ENCODE measurements at regions not wholly inside any gene's neighbourhood (a gene's known extent, or its start where the extent isn't known, plus 50 kb on each side); places are given as distances from the start of the nearest gene placed in this dataset.

GRCh38 chr16:62969711-62970318, 933.6 kb upstream of the CDH8 start:
- no peak overlapping the region for H2BK120ac ChIP-seq (ENCODE audit: low read depth, low read length)
- H2BK12ac ChIP-seq (ENCODE audit: low read length): no peak overlapping the region
- DNase-seq (ENCODE audit: low spot score): no peak
- H3K23ac ChIP-seq (ENCODE audit: low read depth, low read length, poor library complexity): no peak overlapping the region
- no peak overlapping the region for H2AK5ac ChIP-seq (ENCODE audit: low read depth, low read length)
- H2BK5ac ChIP-seq (ENCODE audit: low read length): no peak overlapping the region
- no peak overlapping the region for H4K91ac ChIP-seq (ENCODE audit: low read depth, low read length, poor library complexity)
- H3K14ac ChIP-seq (ENCODE audit: low read length): no peak overlapping the region
- no peak overlapping the region for H3K4ac ChIP-seq (ENCODE audit: low read length)
- H3K9me3 ChIP-seq (replicated peaks in 1 of 2; ENCODE audit: control insufficient read depth in 2 of 2, insufficient read depth in 1 of 2, low read depth in 1 of 2, low read length in 2 of 2): peaks cover 2 to 11% of the 10 kb centered on the region in 2 donors
- no peak overlapping the region for H4K8ac ChIP-seq (ENCODE audit: low read depth, low read length)
- no peak overlapping the region for H2AFZ ChIP-seq (ENCODE audit: low read length)
- no peaks in the 10 kb centered on the region for H3K36me3 ChIP-seq (replicated peaks in 1 of 2; ENCODE audit: control insufficient read depth in 2 of 2, insufficient read depth in 2 of 2, low read length in 2 of 2)
- no peaks in the 10 kb centered on the region for H3K79me1 ChIP-seq (ENCODE audit: low read depth, low read length)
- H3K4me2 ChIP-seq (ENCODE audit: insufficient read depth, low read length, poor library complexity, severe bottlenecking): no peak overlapping the region
- H3K4me3 ChIP-seq (ENCODE audit: low read length in 2 of 2): no peak overlapping the region
- H2BK15ac ChIP-seq (ENCODE audit: low read length): no peak overlapping the region
- H3K27ac ChIP-seq (replicated peaks; ENCODE audit: low read length): no peak overlapping the region
- H3K18ac ChIP-seq (ENCODE audit: low read length): no peak overlapping the region
- no peaks in the 10 kb centered on the region for H3K27me3 ChIP-seq (ENCODE audit: control insufficient read depth in 3 of 3, insufficient read depth in 3 of 3, low read depth in 1 of 3, low read length in 3 of 3)
- no peak overlapping the region for H3K9ac ChIP-seq (ENCODE audit: low read depth, low read length, poor library complexity)
- H3K4me1 ChIP-seq (ENCODE audit: control insufficient read depth in 2 of 2, insufficient read depth in 1 of 2, low read depth in 1 of 2, low read length in 2 of 2): peaks cover 0 to 5% of the 10 kb centered on the region in 2 donors

- Histone ChIP-seq H3K36me3 (replicated peaks in 1 of 2; ENCODE audit: control insufficient read depth in 2 of 2, insufficient read depth in 2 of 2, low read length in 2 of 2) (no peaks in the 10 kb centered on the region), H2BK120ac (ENCODE audit: low read depth, low read length) (no peak overlapping the region), H3K4me3 (ENCODE audit: low read length in 2 of 2) (no peak overlapping the region), H4K91ac (ENCODE audit: low read depth, low read length, poor library complexity) (no peak overlapping the region), H3K27me3 (ENCODE audit: control insufficient read depth in 3 of 3, insufficient read depth in 3 of 3, low read depth in 1 of 3, low read length in 3 of 3) (no peaks in the 10 kb centered on the region), H2AFZ (ENCODE audit: low read length) (no peak overlapping the region), H3K4me1 (ENCODE audit: control insufficient read depth in 2 of 2, insufficient read depth in 1 of 2, low read depth in 1 of 2, low read length in 2 of 2) (peaks cover 0 to 5% of the 10 kb centered on the region in 2 donors), H2BK12ac (ENCODE audit: low read length) (no peak overlapping the region), H3K14ac (ENCODE audit: low read length) (no peak overlapping the region), H2BK15ac (ENCODE audit: low read length) (no peak overlapping the region), H4K8ac (ENCODE audit: low read depth, low read length) (no peak overlapping the region), H2BK5ac (ENCODE audit: low read length) (no peak overlapping the region), H3K4ac (ENCODE audit: low read length) (no peak overlapping the region), H2AK5ac (ENCODE audit: low read depth, low read length) (no peak overlapping the region), H3K18ac (ENCODE audit: low read length) (no peak overlapping the region), H3K9me3 (replicated peaks in 1 of 2; ENCODE audit: control insufficient read depth in 2 of 2, insufficient read depth in 1 of 2, low read depth in 1 of 2, low read length in 2 of 2) (peaks cover 2 to 11% of the 10 kb centered on the region in 2 donors), H3K9ac (ENCODE audit: low read depth, low read length, poor library complexity) (no peak overlapping the region), H3K79me1 (ENCODE audit: low read depth, low read length) (no peaks in the 10 kb centered on the region), H3K4me2 (ENCODE audit: insufficient read depth, low read length, poor library complexity, severe bottlenecking) (no peak overlapping the region), H3K23ac (ENCODE audit: low read depth, low read length, poor library complexity) (no peak overlapping the region), H3K27ac (replicated peaks; ENCODE audit: low read length) (no peak overlapping the region)
- DNase-seq (ENCODE audit: low spot score): no peak
- WGBS, 2 donors (ENCODE audit: extremely low coverage in 2 of 2, insufficient read length in 2 of 2, insufficient replicate concordance in 1 of 2): no CpG with 5 or more reads among the region's 2 CpGs
These were observed 931.4 kb upstream of the CDH8 start for GRCh38 chr16:62967611-62968010.

- no peak overlapping the region for H2AFZ ChIP-seq (ENCODE audit: low read length)
- H2BK120ac ChIP-seq (ENCODE audit: low read depth, low read length): no peak overlapping the region
- no peaks in the 10 kb centered on the region for H3K79me1 ChIP-seq (ENCODE audit: low read depth, low read length)
- H3K9me3 ChIP-seq (replicated peaks in 1 of 2; ENCODE audit: control insufficient read depth in 2 of 2, insufficient read depth in 1 of 2, low read depth in 1 of 2, low read length in 2 of 2): peaks cover 2 to 11% of the 10 kb centered on the region in 2 donors
- H3K4me1 ChIP-seq (ENCODE audit: control insufficient read depth in 2 of 2, insufficient read depth in 1 of 2, low read depth in 1 of 2, low read length in 2 of 2): peaks cover 0 to 5% of the 10 kb centered on the region in 2 donors
- H2BK5ac ChIP-seq (ENCODE audit: low read length): no peak overlapping the region
- H3K14ac ChIP-seq (ENCODE audit: low read length): no peak overlapping the region
- no peak overlapping the region for H3K4me2 ChIP-seq (ENCODE audit: insufficient read depth, low read length, poor library complexity, severe bottlenecking)
- H2BK15ac ChIP-seq (ENCODE audit: low read length): no peak overlapping the region
- no peak overlapping the region for H4K91ac ChIP-seq (ENCODE audit: low read depth, low read length, poor library complexity)
- H3K4me3 ChIP-seq (ENCODE audit: low read length in 2 of 2): no peak overlapping the region
- no peak overlapping the region for H2BK12ac ChIP-seq (ENCODE audit: low read length)
- no peak overlapping the region for H3K4ac ChIP-seq (ENCODE audit: low read length)
- H3K36me3 ChIP-seq (replicated peaks in 1 of 2; ENCODE audit: control insufficient read depth in 2 of 2, insufficient read depth in 2 of 2, low read length in 2 of 2): no peaks in the 10 kb centered on the region
- DNase-seq (ENCODE audit: low spot score): no peak
- H3K23ac ChIP-seq (ENCODE audit: low read depth, low read length, poor library complexity): no peak overlapping the region
- H3K27ac ChIP-seq (replicated peaks; ENCODE audit: low read length): no peak overlapping the region
- H3K18ac ChIP-seq (ENCODE audit: low read length): no peak overlapping the region
- no peaks in the 10 kb centered on the region for H3K27me3 ChIP-seq (ENCODE audit: control insufficient read depth in 3 of 3, insufficient read depth in 3 of 3, low read depth in 1 of 3, low read length in 3 of 3)
- H2AK5ac ChIP-seq (ENCODE audit: low read depth, low read length): no peak overlapping the region
- no CpG with 5 or more reads among the region's 3 CpGs for WGBS, 2 donors (ENCODE audit: extremely low coverage in 2 of 2, insufficient read length in 2 of 2, insufficient replicate concordance in 1 of 2)
- H4K8ac ChIP-seq (ENCODE audit: low read depth, low read length): no peak overlapping the region
- no peak overlapping the region for H3K9ac ChIP-seq (ENCODE audit: low read depth, low read length, poor library complexity)
These were observed 930.9 kb upstream of the CDH8 start for GRCh38 chr16:62967163-62967562.

- H3K4me3 ChIP-seq (ENCODE audit: low read length in 2 of 2): no peak overlapping the region
- peaks cover 2 to 11% of the 10 kb centered on the region in 2 donors for H3K9me3 ChIP-seq (replicated peaks in 1 of 2; ENCODE audit: control insufficient read depth in 2 of 2, insufficient read depth in 1 of 2, low read depth in 1 of 2, low read length in 2 of 2)
- no peak overlapping the region for H2AFZ ChIP-seq (ENCODE audit: low read length)
- no peaks in the 10 kb centered on the region for H3K79me1 ChIP-seq (ENCODE audit: low read depth, low read length)
- no peak overlapping the region for H3K9ac ChIP-seq (ENCODE audit: low read depth, low read length, poor library complexity)
- no peak overlapping the region for H2BK5ac ChIP-seq (ENCODE audit: low read length)
- H4K8ac ChIP-seq (ENCODE audit: low read depth, low read length): no peak overlapping the region
- no CpG with 5 or more reads among the region's 1 CpG for WGBS, 2 donors (ENCODE audit: extremely low coverage in 2 of 2, insufficient read length in 2 of 2, insufficient replicate concordance in 1 of 2)
- no peaks in the 10 kb centered on the region for H3K36me3 ChIP-seq (replicated peaks in 1 of 2; ENCODE audit: control insufficient read depth in 2 of 2, insufficient read depth in 2 of 2, low read length in 2 of 2)
- no peak overlapping the region for H2AK5ac ChIP-seq (ENCODE audit: low read depth, low read length)
- H3K14ac ChIP-seq (ENCODE audit: low read length): no peak overlapping the region
- H3K27ac ChIP-seq (replicated peaks; ENCODE audit: low read length): no peak overlapping the region
- H3K4me1 ChIP-seq (ENCODE audit: control insufficient read depth in 2 of 2, insufficient read depth in 1 of 2, low read depth in 1 of 2, low read length in 2 of 2): peaks cover 0 to 5% of the 10 kb centered on the region in 2 donors
- no peak overlapping the region for H2BK12ac ChIP-seq (ENCODE audit: low read length)
- no peak overlapping the region for H2BK15ac ChIP-seq (ENCODE audit: low read length)
- no peak overlapping the region for H3K23ac ChIP-seq (ENCODE audit: low read depth, low read length, poor library complexity)
- no peak for DNase-seq (ENCODE audit: low spot score)
- H3K18ac ChIP-seq (ENCODE audit: low read length): no peak overlapping the region
- H3K4me2 ChIP-seq (ENCODE audit: insufficient read depth, low read length, poor library complexity, severe bottlenecking): no peak overlapping the region
- H3K27me3 ChIP-seq (ENCODE audit: control insufficient read depth in 3 of 3, insufficient read depth in 3 of 3, low read depth in 1 of 3, low read length in 3 of 3): no peaks in the 10 kb centered on the region
- H2BK120ac ChIP-seq (ENCODE audit: low read depth, low read length): no peak overlapping the region
- H3K4ac ChIP-seq (ENCODE audit: low read length): no peak overlapping the region
- H4K91ac ChIP-seq (ENCODE audit: low read depth, low read length, poor library complexity): no peak overlapping the region
These were observed 930.4 kb upstream of the CDH8 start for GRCh38 chr16:62966626-62967025.
